ENCODE measurements at regions not wholly inside any gene's neighbourhood (a gene's known extent, or its start where the extent isn't known, plus 50 kb on each side); places are given as distances from the start of the nearest gene placed in this dataset.

GRCh38 chr22:22061085-22062077, 78.8 kb upstream of the TOP3B start:
- TF ChIP-seq SIN3A (conservative IDR thresholded peaks at IDR 0.05 in 1 of 2, IDR thresholded peaks at IDR 0.05 in 1 of 2; ENCODE audit: low read depth in 1 of 2, low read length in 2 of 2) = no peak
- TF ChIP-seq CTCF (IDR thresholded peaks at IDR 0.05; ENCODE audit: control extremely low read depth in 1 of 3, insufficient read depth in 1 of 3, low read depth in 1 of 3, low read length in 3 of 3) = no peak
- no peak for TF ChIP-seq RAD21 (IDR thresholded peaks at IDR 0.05 in 1 of 2, conservative IDR thresholded peaks at IDR 0.05 in 1 of 2; ENCODE audit: low read depth in 2 of 2, low read length in 2 of 2)
- no peak for TF ChIP-seq CEBPB (IDR thresholded peaks at IDR 0.05; ENCODE audit: low read depth, low read length)
- no peak for TF ChIP-seq BCL11A (IDR thresholded peaks at IDR 0.05; ENCODE audit: low read depth in 2 of 2, low read length in 2 of 2)
- no peak for TF ChIP-seq ASH2L (IDR thresholded peaks at IDR 0.05; ENCODE audit: low read length)
- TF ChIP-seq POLR2A (IDR thresholded peaks at IDR 0.05; ENCODE audit: control extremely low read depth in 1 of 2, low read depth in 2 of 2, low read length in 2 of 2) = no peak
- no peak for TF ChIP-seq ATF2 (IDR thresholded peaks at IDR 0.05; ENCODE audit: low read length)
- no peak for TF ChIP-seq BACH1 (IDR thresholded peaks at IDR 0.05; ENCODE audit: low read length)
- no peak for TF ChIP-seq SRF (IDR thresholded peaks at IDR 0.05; ENCODE audit: low read depth, low read length)
- TF ChIP-seq SIRT6 (IDR thresholded peaks at IDR 0.05; ENCODE audit: low read length) = no peak
- no peak for TF ChIP-seq RFX5 (IDR thresholded peaks at IDR 0.05; ENCODE audit: borderline replicate concordance, low read depth, low read length)
